Esophagus muscularis mucosa (tissue), 3 donors: ENCODE measurements at regions not wholly inside any gene's neighbourhood (a gene's known extent, or its start where the extent isn't known, plus 50 kb on each side); places are given as distances from the start of the nearest gene placed in this dataset.

Source experiments
- CTCF ChIP-seq, 3 experiments: fragments of 200-600 bp in 2 of 3; fragments of 450-650 bp in 1 of 3; sonication (generic) in 2 of 3; IDR thresholded peaks; one replicate each; pipeline ENCODE4 v1.5.1; 2017 to 2019; ENCODE audit warnings: antibody characterized with exemption in 3 of 3, mild to moderate bottlenecking in 2 of 3, moderate library complexity in 1 of 3
- POLR2AphosphoS5 ChIP-seq, 2 donors: sonication (generic); formaldehyde crosslinking; IDR thresholded peaks; one replicate each; pipeline ENCODE4 v1.6.1; 2017; ENCODE audit warnings: antibody characterized with exemption in 2 of 2

- no peak for TF ChIP-seq CTCF (IDR thresholded peaks at IDR 0.05)
- no peak for TF ChIP-seq POLR2AphosphoS5 (IDR thresholded peaks at IDR 0.05)
Observed at GRCh38 chr4:124491361-124492145, 221.0 kb downstream of the ANKRD50 start.
